ENCODE measurements at regions not wholly inside any gene's neighbourhood (a gene's known extent, or its start where the extent isn't known, plus 50 kb on each side); places are given as distances from the start of the nearest gene placed in this dataset.

GRCh38 chr4:22170353-22170752 is 221.8 kb upstream of the KCNIP4 start:
- TF ChIP-seq ZFP36 (IDR thresholded peaks at IDR 0.05; ENCODE audit: borderline replicate concordance, low read depth, low read length, partially characterized antibody) (no peak), ZNF576 (CRISPR knock-in tag; IDR thresholded peaks at IDR 0.05) (no peak), TOPORS (CRISPR knock-in tag; IDR thresholded peaks at IDR 0.05) (no peak), ZNF543 (CRISPR knock-in tag; IDR thresholded peaks at IDR 0.05) (no peak), ASH2L (IDR thresholded peaks at IDR 0.05; ENCODE audit: insufficient read length, low read depth, low read length) (no peak), ZNF138 (CRISPR knock-in tag; IDR thresholded peaks at IDR 0.05; ENCODE audit: low read depth) (no peak), HDAC2 (CRISPR knock-in tag; IDR thresholded peaks at IDR 0.05) (no peak)
- TF ChIP-seq, protein P1, sequence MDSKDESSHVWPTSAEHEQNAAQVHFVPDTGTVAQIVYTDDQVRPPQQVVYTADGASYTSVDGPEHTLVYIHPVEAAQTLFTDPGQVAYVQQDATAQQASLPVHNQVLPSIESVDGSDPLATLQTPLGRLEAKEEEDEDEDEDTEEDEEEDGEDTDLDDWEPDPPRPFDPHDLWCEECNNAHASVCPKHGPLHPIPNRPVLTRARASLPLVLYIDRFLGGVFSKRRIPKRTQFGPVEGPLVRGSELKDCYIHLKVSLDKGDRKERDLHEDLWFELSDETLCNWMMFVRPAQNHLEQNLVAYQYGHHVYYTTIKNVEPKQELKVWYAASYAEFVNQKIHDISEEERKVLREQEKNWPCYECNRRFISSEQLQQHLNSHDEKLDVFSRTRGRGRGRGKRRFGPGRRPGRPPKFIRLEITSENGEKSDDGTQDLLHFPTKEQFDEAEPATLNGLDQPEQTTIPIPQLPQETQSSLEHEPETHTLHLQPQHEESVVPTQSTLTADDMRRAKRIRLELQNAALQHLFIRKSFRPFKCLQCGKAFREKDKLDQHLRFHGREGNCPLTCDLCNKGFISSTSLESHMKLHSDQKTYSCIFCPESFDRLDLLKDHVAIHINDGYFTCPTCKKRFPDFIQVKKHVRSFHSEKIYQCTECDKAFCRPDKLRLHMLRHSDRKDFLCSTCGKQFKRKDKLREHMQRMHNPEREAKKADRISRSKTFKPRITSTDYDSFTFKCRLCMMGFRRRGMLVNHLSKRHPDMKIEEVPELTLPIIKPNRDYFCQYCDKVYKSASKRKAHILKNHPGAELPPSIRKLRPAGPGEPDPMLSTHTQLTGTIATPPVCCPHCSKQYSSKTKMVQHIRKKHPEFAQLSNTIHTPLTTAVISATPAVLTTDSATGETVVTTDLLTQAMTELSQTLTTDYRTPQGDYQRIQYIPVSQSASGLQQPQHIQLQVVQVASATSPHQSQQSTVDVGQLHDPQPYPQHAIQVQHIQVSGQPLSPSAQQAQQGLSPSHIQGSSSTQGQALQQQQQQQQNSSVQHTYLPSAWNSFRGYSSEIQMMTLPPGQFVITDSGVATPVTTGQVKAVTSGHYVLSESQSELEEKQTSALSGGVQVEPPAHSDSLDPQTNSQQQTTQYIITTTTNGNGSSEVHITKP (CRISPR knock-in tag; IDR thresholded peaks at IDR 0.05; ENCODE audit: low read depth) = no peak
- TF ChIP-seq, protein P2, sequence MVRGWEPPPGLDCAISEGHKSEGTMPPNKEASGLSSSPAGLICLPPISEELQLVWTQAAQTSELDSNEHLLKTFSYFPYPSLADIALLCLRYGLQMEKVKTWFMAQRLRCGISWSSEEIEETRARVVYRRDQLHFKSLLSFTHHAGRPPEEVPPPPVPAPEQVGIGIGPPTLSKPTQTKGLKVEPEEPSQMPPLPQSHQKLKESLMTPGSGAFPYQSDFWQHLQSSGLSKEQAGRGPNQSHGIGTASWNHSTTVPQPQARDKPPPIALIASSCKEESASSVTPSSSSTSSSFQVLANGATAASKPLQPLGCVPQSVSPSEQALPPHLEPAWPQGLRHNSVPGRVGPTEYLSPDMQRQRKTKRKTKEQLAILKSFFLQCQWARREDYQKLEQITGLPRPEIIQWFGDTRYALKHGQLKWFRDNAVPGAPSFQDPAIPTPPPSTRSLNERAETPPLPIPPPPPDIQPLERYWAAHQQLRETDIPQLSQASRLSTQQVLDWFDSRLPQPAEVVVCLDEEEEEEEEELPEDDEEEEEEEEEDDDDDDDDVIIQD (CRISPR knock-in tag; IDR thresholded peaks at IDR 0.05; ENCODE audit: low read depth) = no peak
